DND-41 (cell line): ENCODE measurements at regions not wholly inside any gene's neighbourhood (a gene's known extent, or its start where the extent isn't known, plus 50 kb on each side); places are given as distances from the start of the nearest gene placed in this dataset.

ENCODE experiments used
- ATAC-seq: fragments of 200-7000 bp; cut with Tn5 transposase; 3 replicates; pipeline ENCODE4 v1.9.1; 2021; ENCODE audit warnings: low read depth; ENCODE audit not compliant: insufficient read depth
- DNase-seq: peaks from one replicate; pipeline ENCODE4 v3.0.0-alpha.2; 2020
- H2AFZ ChIP-seq: 2 replicates; pipeline ENCODE4 v1.6.0; 2012; ENCODE audit warnings: low read depth, low read length
- H3K27ac ChIP-seq: 2 replicates; pipeline ENCODE4 v1.5.1; 2012; ENCODE audit warnings: low read length, inconsistent platforms
- H3K27me3 ChIP-seq: fragments of 200-600 bp; sonication (generic); 2 replicates; pipeline ENCODE4 v1.6.0; 2012; ENCODE audit warnings: low read length, mild to moderate bottlenecking, inconsistent platforms; ENCODE audit not compliant: insufficient read depth, poor library complexity
- H3K36me3 ChIP-seq: 2 replicates; pipeline ENCODE4 v1.5.1; 2012; ENCODE audit warnings: low read length, inconsistent platforms; ENCODE audit not compliant: insufficient read depth
- H3K4me1 ChIP-seq: 2 replicates; pipeline ENCODE4 v1.5.1; 2012; ENCODE audit warnings: mild to moderate bottlenecking, low read length; ENCODE audit not compliant: insufficient read depth
- H3K4me2 ChIP-seq: 2 replicates; pipeline ENCODE4 v1.6.0; 2012; ENCODE audit warnings: mild to moderate bottlenecking, moderate library complexity, low read length, inconsistent platforms; ENCODE audit not compliant: insufficient read depth
- H3K4me3 ChIP-seq, 2 experiments: fragments of 200-600 bp in 1 of 2; shearing (Covaris generic) in 1 of 2; 2 replicates each; pipeline ENCODE4 v1.5.1; 2012 to 2016; ENCODE audit warnings: inconsistent platforms in 2 of 2, low read length in 2 of 2, mild to moderate bottlenecking in 2 of 2, low read depth in 1 of 2, moderate library complexity in 1 of 2
- H3K79me2 ChIP-seq: 2 replicates; pipeline ENCODE4 v1.6.0; 2012; ENCODE audit warnings: low read length, inconsistent platforms; ENCODE audit not compliant: insufficient read depth
- H3K9ac ChIP-seq: 2 replicates; pipeline ENCODE4 v1.6.0; 2012; ENCODE audit warnings: low read depth, mild to moderate bottlenecking, inconsistent platforms, low read length, moderate library complexity
- H3K9me3 ChIP-seq: 2 replicates; pipeline ENCODE4 v1.5.1; 2012; ENCODE audit warnings: low read length, moderate library complexity, mild to moderate bottlenecking, inconsistent platforms; ENCODE audit not compliant: insufficient read depth, severe bottlenecking
- H4K20me1 ChIP-seq: 2 replicates; pipeline ENCODE4 v1.6.0; 2012; ENCODE audit warnings: low read length; ENCODE audit not compliant: insufficient read depth
- CTCF ChIP-seq: IDR thresholded peaks from 2 replicates; pipeline ENCODE4 v1.5.1; 2012; ENCODE audit warnings: borderline replicate concordance, low read length, moderate library complexity, mild to moderate bottlenecking; ENCODE audit not compliant: poor library complexity, severe bottlenecking; ENCODE audit errors: extremely low read depth
- EZH2 ChIP-seq: IDR thresholded peaks from 3 replicates; pipeline ENCODE4 v1.6.1; 2012; ENCODE audit warnings: borderline replicate concordance, low read depth, mild to moderate bottlenecking, moderate library complexity, low read length, inconsistent platforms; ENCODE audit not compliant: severe bottlenecking

- H3K4me1 ChIP-seq, result no peaks in the 10 kb centered on the region
- no peak for TF ChIP-seq CTCF
- no peak for TF ChIP-seq EZH2
- H3K79me2 ChIP-seq, result no peaks in the 10 kb centered on the region
- no peak overlapping the region for H2AFZ ChIP-seq
- ATAC-seq (no peak), DNase-seq (no peak)
- no peak overlapping the region for H3K4me2 ChIP-seq
- H3K9ac ChIP-seq, result no peak overlapping the region
- no peaks in the 10 kb centered on the region for H3K36me3 ChIP-seq
- H3K27me3 ChIP-seq, result peaks cover 3% of the 10 kb centered on the region
- H4K20me1 ChIP-seq, result no peaks in the 10 kb centered on the region
- H3K4me3 ChIP-seq, result no peak overlapping the region
- H3K27ac ChIP-seq, result no peak overlapping the region
- H3K9me3 ChIP-seq, result no peaks in the 10 kb centered on the region
Measured at GRCh38 chr5:175246889-175247520, 197.0 kb downstream of the DRD1 start.

- no peaks in the 10 kb centered on the region for H3K79me2 ChIP-seq
- H4K20me1 ChIP-seq, result no peaks in the 10 kb centered on the region
- ATAC-seq (no peak), DNase-seq (no peak)
- H3K9ac ChIP-seq, result no peak overlapping the region
- H3K36me3 ChIP-seq, result no peaks in the 10 kb centered on the region
- no peaks in the 10 kb centered on the region for H3K4me1 ChIP-seq
- H3K9me3 ChIP-seq, result no peaks in the 10 kb centered on the region
- H3K4me3 ChIP-seq, result no peak overlapping the region
- peaks cover 3% of the 10 kb centered on the region for H3K27me3 ChIP-seq
- no peak overlapping the region for H3K27ac ChIP-seq
- no peak overlapping the region for H2AFZ ChIP-seq
- TF ChIP-seq CTCF, result no peak
- TF ChIP-seq EZH2, result no peak
- no peak overlapping the region for H3K4me2 ChIP-seq
Measured at GRCh38 chr5:175246242-175246888, 197.6 kb downstream of the DRD1 start.

GRCh38 chr5:175243441-175243840 lies 200.5 kb downstream of the DRD1 start:
- no peak overlapping the region for H3K4me2 ChIP-seq
- no peaks in the 10 kb centered on the region for H3K4me1 ChIP-seq
- no peaks in the 10 kb centered on the region for H4K20me1 ChIP-seq
- H3K9ac ChIP-seq, result no peak overlapping the region
- no peaks in the 10 kb centered on the region for H3K36me3 ChIP-seq
- ATAC-seq (no peak), DNase-seq (no peak)
- no peak for TF ChIP-seq CTCF
- no peak for TF ChIP-seq EZH2
- H2AFZ ChIP-seq, result no peak overlapping the region
- no peaks in the 10 kb centered on the region for H3K9me3 ChIP-seq
- H3K79me2 ChIP-seq, result no peaks in the 10 kb centered on the region
- no peak overlapping the region for H3K4me3 ChIP-seq
- H3K27me3 ChIP-seq, result peaks cover 3% of the 10 kb centered on the region
- H3K27ac ChIP-seq, result no peak overlapping the region
